Loucy (cell line): ENCODE measurements at regions not wholly inside any gene's neighbourhood (a gene's known extent, or its start where the extent isn't known, plus 50 kb on each side); places are given as distances from the start of the nearest gene placed in this dataset.

Source experiments
- EZH2phosphoT487 ChIP-seq: fragments of 200-600 bp; IDR thresholded peaks from 2 replicates; pipeline ENCODE4 v1.6.1; 2018; ENCODE audit warnings: antibody characterized with exemption, mild to moderate bottlenecking, moderate library complexity, borderline replicate concordance
- TF ChIP-seq, protein P1 (sequence below): fragments of 200-600 bp; sonication (generic); conservative IDR thresholded peaks from 2 replicates; pipeline ENCODE4 v1.5.1; 2014; ENCODE audit warnings: mild to moderate bottlenecking, antibody characterized with exemption, low read length

DNA sequence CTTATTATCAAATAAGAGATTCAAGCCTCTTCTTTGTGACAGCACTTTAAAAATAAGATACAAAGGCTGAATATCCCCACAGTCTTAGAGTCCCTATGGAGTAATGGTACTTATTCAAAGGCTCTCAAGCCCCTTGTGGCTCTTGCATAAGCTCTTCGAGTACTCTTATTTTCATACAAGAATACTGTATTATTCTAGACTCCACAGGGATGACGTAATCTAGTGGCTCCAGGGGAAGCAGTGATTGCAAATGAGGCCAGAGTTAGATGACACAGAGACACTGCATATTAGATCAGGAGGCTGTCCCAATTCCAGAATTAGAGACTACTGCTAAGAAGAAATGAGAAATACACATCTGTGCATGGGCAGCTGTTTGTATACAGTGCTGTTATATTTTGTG is 1195.9 kb upstream of the MAP3K7 start:
- TF ChIP-seq, protein P1, sequence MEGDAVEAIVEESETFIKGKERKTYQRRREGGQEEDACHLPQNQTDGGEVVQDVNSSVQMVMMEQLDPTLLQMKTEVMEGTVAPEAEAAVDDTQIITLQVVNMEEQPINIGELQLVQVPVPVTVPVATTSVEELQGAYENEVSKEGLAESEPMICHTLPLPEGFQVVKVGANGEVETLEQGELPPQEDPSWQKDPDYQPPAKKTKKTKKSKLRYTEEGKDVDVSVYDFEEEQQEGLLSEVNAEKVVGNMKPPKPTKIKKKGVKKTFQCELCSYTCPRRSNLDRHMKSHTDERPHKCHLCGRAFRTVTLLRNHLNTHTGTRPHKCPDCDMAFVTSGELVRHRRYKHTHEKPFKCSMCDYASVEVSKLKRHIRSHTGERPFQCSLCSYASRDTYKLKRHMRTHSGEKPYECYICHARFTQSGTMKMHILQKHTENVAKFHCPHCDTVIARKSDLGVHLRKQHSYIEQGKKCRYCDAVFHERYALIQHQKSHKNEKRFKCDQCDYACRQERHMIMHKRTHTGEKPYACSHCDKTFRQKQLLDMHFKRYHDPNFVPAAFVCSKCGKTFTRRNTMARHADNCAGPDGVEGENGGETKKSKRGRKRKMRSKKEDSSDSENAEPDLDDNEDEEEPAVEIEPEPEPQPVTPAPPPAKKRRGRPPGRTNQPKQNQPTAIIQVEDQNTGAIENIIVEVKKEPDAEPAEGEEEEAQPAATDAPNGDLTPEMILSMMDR: no peak
- TF ChIP-seq EZH2phosphoT487: no peak
